ENCODE measurements at regions not wholly inside any gene's neighbourhood (a gene's known extent, or its start where the extent isn't known, plus 50 kb on each side); places are given as distances from the start of the nearest gene placed in this dataset.

- TF ChIP-seq, protein P1, sequence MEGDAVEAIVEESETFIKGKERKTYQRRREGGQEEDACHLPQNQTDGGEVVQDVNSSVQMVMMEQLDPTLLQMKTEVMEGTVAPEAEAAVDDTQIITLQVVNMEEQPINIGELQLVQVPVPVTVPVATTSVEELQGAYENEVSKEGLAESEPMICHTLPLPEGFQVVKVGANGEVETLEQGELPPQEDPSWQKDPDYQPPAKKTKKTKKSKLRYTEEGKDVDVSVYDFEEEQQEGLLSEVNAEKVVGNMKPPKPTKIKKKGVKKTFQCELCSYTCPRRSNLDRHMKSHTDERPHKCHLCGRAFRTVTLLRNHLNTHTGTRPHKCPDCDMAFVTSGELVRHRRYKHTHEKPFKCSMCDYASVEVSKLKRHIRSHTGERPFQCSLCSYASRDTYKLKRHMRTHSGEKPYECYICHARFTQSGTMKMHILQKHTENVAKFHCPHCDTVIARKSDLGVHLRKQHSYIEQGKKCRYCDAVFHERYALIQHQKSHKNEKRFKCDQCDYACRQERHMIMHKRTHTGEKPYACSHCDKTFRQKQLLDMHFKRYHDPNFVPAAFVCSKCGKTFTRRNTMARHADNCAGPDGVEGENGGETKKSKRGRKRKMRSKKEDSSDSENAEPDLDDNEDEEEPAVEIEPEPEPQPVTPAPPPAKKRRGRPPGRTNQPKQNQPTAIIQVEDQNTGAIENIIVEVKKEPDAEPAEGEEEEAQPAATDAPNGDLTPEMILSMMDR (IDR thresholded peaks at IDR 0.05; ENCODE audit: low read depth, low read length), result no peak
- DNase-seq (ENCODE audit: extremely low read depth, low read depth), result no peak
Observed at GRCh38 chr3:160057331-160057730, 68.7 kb downstream of the IL12A start.

DNA sequence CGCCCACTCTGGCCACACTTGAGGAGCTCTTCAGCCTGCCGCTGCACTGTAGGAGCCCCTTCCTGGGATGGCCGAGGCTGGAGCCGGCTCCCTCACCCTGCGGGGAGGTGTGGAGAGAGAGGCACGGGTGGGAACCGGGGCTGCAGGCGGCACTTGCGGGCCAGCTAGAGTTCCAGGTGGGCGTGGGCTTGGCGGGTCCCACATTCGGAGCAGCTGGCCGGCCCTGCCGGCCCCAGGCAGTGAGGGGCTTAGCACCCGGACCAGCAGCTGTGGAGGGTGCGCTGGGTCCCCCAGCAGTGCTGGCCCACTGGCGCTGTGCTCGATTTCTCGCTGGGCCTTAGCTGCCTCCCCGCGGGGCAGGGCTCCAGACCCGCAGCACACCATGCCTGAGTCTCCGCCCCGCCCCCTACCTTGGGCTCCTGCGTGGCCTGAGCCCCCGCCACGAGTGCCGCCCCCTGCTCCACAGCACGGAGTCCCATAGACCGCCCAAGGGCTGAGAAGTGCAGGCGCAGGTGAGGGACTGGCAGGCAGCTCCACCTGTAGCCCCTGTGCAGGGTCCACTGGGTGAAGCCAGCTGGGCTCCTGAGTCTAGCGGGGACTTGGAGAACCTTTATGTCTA lies 71.9 kb downstream of the IL12A start:
- DNase-seq (ENCODE audit: extremely low read depth, low read depth), result no peak
- TF ChIP-seq, protein P1 (IDR thresholded peaks at IDR 0.05; ENCODE audit: low read depth, low read length), result no peak

- TF ChIP-seq, protein P1 (IDR thresholded peaks at IDR 0.05; ENCODE audit: low read depth, low read length), result no peak
Observed at GRCh38 chr3:160061525-160061924, 72.9 kb downstream of the IL12A start.

GRCh38 chr3:160065282-160065681 lies 76.6 kb downstream of the IL12A start:
- DNase-seq (ENCODE audit: extremely low read depth, low read depth), result no peak
- TF ChIP-seq, protein P1 (IDR thresholded peaks at IDR 0.05; ENCODE audit: low read depth, low read length), result no peak

More at GRCh38 chr3:160061525-160061924, 72.9 kb downstream of the IL12A start:
- DNase-seq (ENCODE audit: extremely low read depth, low read depth), result no peak

DNA sequence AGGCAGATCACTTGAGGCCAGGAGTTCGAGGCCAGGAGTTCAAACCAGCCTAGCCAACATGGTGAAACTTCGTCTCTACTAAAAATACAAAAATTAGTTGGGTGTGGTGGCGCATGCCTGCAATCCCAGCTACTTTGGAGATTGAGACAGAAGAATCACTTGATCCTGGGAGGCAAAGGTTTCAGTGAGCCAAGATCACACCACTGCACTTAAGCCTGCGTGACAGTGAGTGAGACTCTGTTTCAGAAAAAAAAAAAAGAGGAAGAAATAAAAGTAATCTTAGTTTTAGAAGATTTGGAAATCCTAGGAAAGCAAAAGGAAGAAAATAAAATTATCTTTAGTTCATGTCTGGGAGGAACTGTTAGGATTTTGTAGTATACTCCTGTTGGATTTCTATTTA lies 77.2 kb downstream of the IL12A start:
- TF ChIP-seq, protein P1 (IDR thresholded peaks at IDR 0.05; ENCODE audit: low read depth, low read length), result no peak
- DNase-seq (ENCODE audit: extremely low read depth, low read depth), result no peak

DNA sequence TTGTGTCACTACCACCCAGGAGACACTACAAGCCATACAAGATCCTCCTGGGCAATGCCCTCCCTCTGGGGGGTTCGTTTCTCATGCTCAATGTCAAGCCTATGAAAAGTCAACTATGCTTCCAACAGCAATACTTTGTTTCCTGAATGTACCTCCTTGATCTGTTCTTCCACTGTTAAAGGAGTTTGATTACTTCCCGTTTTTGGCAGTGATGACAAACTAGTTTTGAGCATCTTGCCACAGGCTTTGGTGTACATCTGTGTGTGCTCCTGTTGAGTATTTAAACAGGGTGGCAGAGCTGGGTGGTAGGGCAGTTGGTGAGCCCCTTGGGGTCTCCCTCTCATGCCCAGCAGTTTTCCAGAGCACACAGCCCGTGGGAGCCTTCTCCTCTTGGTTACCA lies 81.4 kb downstream of the IL12A start:
- no peak for DNase-seq (ENCODE audit: extremely low read depth, low read depth)
- TF ChIP-seq, protein P1 (IDR thresholded peaks at IDR 0.05; ENCODE audit: low read depth, low read length), result no peak

GRCh38 chr3:160076519-160076918 lies 87.9 kb downstream of the IL12A start:
- TF ChIP-seq, protein P1 (IDR thresholded peaks at IDR 0.05; ENCODE audit: low read depth, low read length), result no peak
- no peak for DNase-seq (ENCODE audit: extremely low read depth, low read depth)
